Naive B cell (primary cell): ENCODE measurements at regions not wholly inside any gene's neighbourhood (a gene's known extent, or its start where the extent isn't known, plus 50 kb on each side); places are given as distances from the start of the nearest gene placed in this dataset.

Source experiments
- ATAC-seq, 2 donors: fragments of 150-1000 bp; cut with Tn5 transposase; 2 replicates each; pipeline ENCODE4 v1.10.0; 2021; ENCODE audit warnings: low read depth in 2 of 2, mild to moderate bottlenecking in 2 of 2, moderate library complexity in 2 of 2
- DNase-seq: peaks from one replicate; pipeline ENCODE4 v3.0.0; 2022
- H3K27ac Mint-ChIP-seq, 6 donors: one replicate each; pipeline ENCODE4 v1.8.0; 2020 to 2022; ENCODE audit warnings: mild to moderate bottlenecking in 6 of 6, mixed read lengths in 6 of 6, moderate library complexity in 5 of 6, inconsistent platforms in 2 of 6
- H3K27me3 Mint-ChIP-seq, 3 donors: one replicate each; pipeline ENCODE4 v1.8.0; 2021 to 2022; ENCODE audit warnings: mixed read lengths in 3 of 3, mild to moderate bottlenecking in 1 of 3
- H3K36me3 Mint-ChIP-seq, 2 donors: one replicate each; pipeline ENCODE4 v1.8.0; 2020 to 2022; ENCODE audit warnings: mixed read lengths in 2 of 2, inconsistent platforms in 1 of 2, mild to moderate bottlenecking in 1 of 2
- H3K4me1 Mint-ChIP-seq, 3 donors: one replicate each; pipeline ENCODE4 v1.8.0; 2020 to 2022; ENCODE audit warnings: mixed read lengths in 3 of 3, inconsistent platforms in 1 of 3, mild to moderate bottlenecking in 1 of 3, moderate library complexity in 1 of 3
- H3K4me3 Mint-ChIP-seq, 8 donors: one replicate each; pipeline ENCODE4 v1.8.0; 2020 to 2022; ENCODE audit warnings: mild to moderate bottlenecking in 8 of 8, mixed read lengths in 8 of 8, moderate library complexity in 8 of 8, inconsistent platforms in 2 of 8
- H3K9me3 Mint-ChIP-seq, 7 donors: one replicate each; pipeline ENCODE4 v1.8.0; 2020 to 2022; ENCODE audit warnings: mixed read lengths in 7 of 7, mild to moderate bottlenecking in 5 of 7, inconsistent platforms in 2 of 7, moderate library complexity in 1 of 7

GRCh38 chr15:46280762-46281542, 646.1 kb downstream of the SQOR start:
- DNase-seq (no peak), ATAC-seq (no peak)
- no peak overlapping the region for H3K27ac Mint-ChIP-seq
- no peak overlapping the region for H3K4me3 Mint-ChIP-seq
- no peaks in the 10 kb centered on the region for H3K27me3 Mint-ChIP-seq
- H3K9me3 Mint-ChIP-seq, result peaks cover 0 to 3% (median 2%) of the 10 kb centered on the region in 7 donors
- no peaks in the 10 kb centered on the region for H3K36me3 Mint-ChIP-seq
- no peaks in the 10 kb centered on the region for H3K4me1 Mint-ChIP-seq

- Mint-ChIP-seq H3K9me3 (peaks cover 0 to 4% (median 0%) of the 10 kb centered on the region in 7 donors), H3K4me3 (no peak overlapping the region), H3K36me3 (no peaks in the 10 kb centered on the region), H3K27me3 (no peaks in the 10 kb centered on the region), H3K4me1 (peaks cover 0 to 11% (median 6%) of the 10 kb centered on the region in 3 donors), H3K27ac (no peak overlapping the region)
- no peak for ATAC-seq
- DNase-seq, result no peak
These were observed 658.7 kb downstream of the SQOR start for GRCh38 chr15:46293550-46293949.

- Mint-ChIP-seq H3K4me1 (peaks cover 0 to 13% (median 6%) of the 10 kb centered on the region in 3 donors), H3K27ac (no peak overlapping the region), H3K36me3 (no peaks in the 10 kb centered on the region), H3K27me3 (peaks cover 0 to 3% (median 0%) of the 10 kb centered on the region in 3 donors), H3K4me3 (no peak overlapping the region), H3K9me3 (no peaks in the 10 kb centered on the region)
- DNase-seq (no peak), ATAC-seq (no peak)
These were observed 661.2 kb downstream of the SQOR start for GRCh38 chr15:46296002-46296401.

- DNase-seq, result no peak
- Mint-ChIP-seq H3K36me3 (no peaks in the 10 kb centered on the region), H3K27me3 (peaks cover 0 to 4% (median 0%) of the 10 kb centered on the region in 3 donors), H3K9me3 (no peaks in the 10 kb centered on the region), H3K27ac (no peak overlapping the region), H3K4me1 (peaks cover 0 to 13% (median 6%) of the 10 kb centered on the region in 3 donors), H3K4me3 (no peak overlapping the region)
- ATAC-seq, result no peak
These were observed 662.0 kb downstream of the SQOR start for GRCh38 chr15:46296797-46297196.

- DNase-seq (peak; percentile 1), ATAC-seq (peak; percentile 27)
- Mint-ChIP-seq H3K4me1 (peaks cover 0 to 13% (median 6%) of the 10 kb centered on the region in 3 donors), H3K4me3 (peak overlapping the region in 1 of 8 donors; percentile 7), H3K36me3 (no peaks in the 10 kb centered on the region), H3K9me3 (no peaks in the 10 kb centered on the region), H3K27ac (no peak overlapping the region), H3K27me3 (peaks cover 0 to 4% (median 4%) of the 10 kb centered on the region in 3 donors)
These were observed 662.9 kb downstream of the SQOR start for GRCh38 chr15:46297766-46298165.

GRCh38 chr15:46300716-46301115, 665.9 kb downstream of the SQOR start:
- DNase-seq (no peak), ATAC-seq (no peak)
- Mint-ChIP-seq H3K4me3 (no peak overlapping the region), H3K4me1 (peaks cover 0 to 13% (median 6%) of the 10 kb centered on the region in 3 donors), H3K27ac (peak overlapping the region in 1 of 6 donors; percentile 1), H3K9me3 (peaks cover 0 to 2% (median 0%) of the 10 kb centered on the region in 7 donors), H3K36me3 (no peaks in the 10 kb centered on the region), H3K27me3 (peaks cover 4 to 7% (median 4%) of the 10 kb centered on the region in 3 donors)

GRCh38 chr15:46301291-46301690, 666.5 kb downstream of the SQOR start:
- H3K9me3 Mint-ChIP-seq, result peaks cover 0 to 2% (median 0%) of the 10 kb centered on the region in 7 donors
- peaks cover 4 to 7% (median 4%) of the 10 kb centered on the region in 3 donors for H3K27me3 Mint-ChIP-seq
- no peaks in the 10 kb centered on the region for H3K36me3 Mint-ChIP-seq
- H3K4me3 Mint-ChIP-seq, result no peak overlapping the region
- H3K27ac Mint-ChIP-seq, result peak overlapping the region in 1 of 6 donors; percentile 1
- no peak for DNase-seq
- ATAC-seq, result no peak
- peaks cover 0 to 13% (median 6%) of the 10 kb centered on the region in 3 donors for H3K4me1 Mint-ChIP-seq

GRCh38 chr15:46301826-46302225, 667.0 kb downstream of the SQOR start:
- Mint-ChIP-seq H3K9me3 (peaks cover 0 to 2% (median 0%) of the 10 kb centered on the region in 7 donors), H3K4me3 (no peak overlapping the region), H3K36me3 (no peaks in the 10 kb centered on the region), H3K27ac (no peak overlapping the region), H3K4me1 (peaks cover 0 to 13% (median 6%) of the 10 kb centered on the region in 3 donors), H3K27me3 (peaks cover 4 to 7% (median 4%) of the 10 kb centered on the region in 3 donors)
- DNase-seq, result no peak
- ATAC-seq, result no peak

GRCh38 chr15:46304321-46304720, 669.5 kb downstream of the SQOR start:
- H3K27ac Mint-ChIP-seq, result no peak overlapping the region
- no peaks in the 10 kb centered on the region for H3K4me1 Mint-ChIP-seq
- no peak for ATAC-seq
- peaks cover 0 to 2% (median 0%) of the 10 kb centered on the region in 7 donors for H3K9me3 Mint-ChIP-seq
- no peak overlapping the region for H3K4me3 Mint-ChIP-seq
- H3K27me3 Mint-ChIP-seq, result peaks cover 4 to 7% (median 4%) of the 10 kb centered on the region in 3 donors
- H3K36me3 Mint-ChIP-seq, result no peaks in the 10 kb centered on the region
- no peak for DNase-seq

- DNase-seq, result no peak
- H3K36me3 Mint-ChIP-seq, result no peaks in the 10 kb centered on the region
- H3K27me3 Mint-ChIP-seq, result peaks cover 0 to 15% (median 0%) of the 10 kb centered on the region in 3 donors
- H3K27ac Mint-ChIP-seq, result no peak overlapping the region
- no peaks in the 10 kb centered on the region for H3K4me1 Mint-ChIP-seq
- peaks cover 0 to 2% (median 0%) of the 10 kb centered on the region in 7 donors for H3K9me3 Mint-ChIP-seq
- no peak for ATAC-seq
- H3K4me3 Mint-ChIP-seq, result no peak overlapping the region
These were observed 672.9 kb downstream of the SQOR start for GRCh38 chr15:46307746-46308145.

GRCh38 chr15:46309914-46310313, 675.1 kb downstream of the SQOR start:
- Mint-ChIP-seq H3K36me3 (no peaks in the 10 kb centered on the region), H3K27ac (peak overlapping the region in 1 of 6 donors; percentile 6), H3K4me1 (no peaks in the 10 kb centered on the region), H3K9me3 (peaks cover 0 to 1% (median 0%) of the 10 kb centered on the region in 7 donors), H3K4me3 (no peak overlapping the region), H3K27me3 (peaks cover 0 to 11% (median 0%) of the 10 kb centered on the region in 3 donors)
- ATAC-seq (no peak), DNase-seq (no peak)

- DNase-seq, result peak; percentile 16
- peaks cover 0 to 7% (median 0%) of the 10 kb centered on the region in 3 donors for H3K27me3 Mint-ChIP-seq
- H3K4me3 Mint-ChIP-seq, result no peak overlapping the region
- ATAC-seq, result peak; percentile 41 to 53
- no peaks in the 10 kb centered on the region for H3K4me1 Mint-ChIP-seq
- H3K27ac Mint-ChIP-seq, result no peak overlapping the region
- no peaks in the 10 kb centered on the region for H3K9me3 Mint-ChIP-seq
- no peaks in the 10 kb centered on the region for H3K36me3 Mint-ChIP-seq
These were observed 677.4 kb downstream of the SQOR start for GRCh38 chr15:46312133-46312740.

- H3K36me3 Mint-ChIP-seq, result no peaks in the 10 kb centered on the region
- ATAC-seq (no peak), DNase-seq (no peak)
- peaks cover 0 to 3% (median 0%) of the 10 kb centered on the region in 3 donors for H3K27me3 Mint-ChIP-seq
- H3K27ac Mint-ChIP-seq, result no peak overlapping the region
- no peaks in the 10 kb centered on the region for H3K4me1 Mint-ChIP-seq
- H3K4me3 Mint-ChIP-seq, result no peak overlapping the region
- H3K9me3 Mint-ChIP-seq, result no peaks in the 10 kb centered on the region
These were observed 680.6 kb downstream of the SQOR start for GRCh38 chr15:46315434-46315833.

- ATAC-seq (no peak), DNase-seq (no peak)
- H3K4me3 Mint-ChIP-seq, result no peak overlapping the region
- H3K27ac Mint-ChIP-seq, result no peak overlapping the region
- peaks cover 0 to 9% (median 0%) of the 10 kb centered on the region in 3 donors for H3K27me3 Mint-ChIP-seq
- no peaks in the 10 kb centered on the region for H3K36me3 Mint-ChIP-seq
- H3K9me3 Mint-ChIP-seq, result no peaks in the 10 kb centered on the region
- no peaks in the 10 kb centered on the region for H3K4me1 Mint-ChIP-seq
These were observed 681.2 kb downstream of the SQOR start for GRCh38 chr15:46316024-46316423.
